BLaER1 (cell line): ENCODE measurements at regions not wholly inside any gene's neighbourhood (a gene's known extent, or its start where the extent isn't known, plus 50 kb on each side); places are given as distances from the start of the nearest gene placed in this dataset.

Experiments
- H3K27ac ChIP-seq: shearing (Covaris generic); formaldehyde crosslinking; 2 replicates; pipeline ENCODE4 v1.8.1; 2022
- H3K27me3 ChIP-seq: shearing (Covaris generic); formaldehyde crosslinking; 2 replicates; pipeline ENCODE4 v1.8.1; 2022
- H3K36me3 ChIP-seq: shearing (Covaris generic); formaldehyde crosslinking; 2 replicates; pipeline ENCODE4 v1.8.1; 2022
- H3K4me1 ChIP-seq: shearing (Covaris generic); formaldehyde crosslinking; 2 replicates; pipeline ENCODE4 v1.8.1; 2022
- H3K4me2 ChIP-seq: shearing (Covaris generic); formaldehyde crosslinking; 2 replicates; pipeline ENCODE4 v1.8.1; 2022
- H3K4me3 ChIP-seq: shearing (Covaris generic); formaldehyde crosslinking; 2 replicates; pipeline ENCODE4 v1.8.1; 2022
- H3K9ac ChIP-seq: shearing (Covaris generic); formaldehyde crosslinking; 2 replicates; pipeline ENCODE4 v1.8.1; 2022
- H3K9me3 ChIP-seq: shearing (Covaris generic); formaldehyde crosslinking; 2 replicates; pipeline ENCODE4 v1.8.1; 2022
- H4K20me1 ChIP-seq: shearing (Covaris generic); formaldehyde crosslinking; 2 replicates; pipeline ENCODE4 v1.8.1; 2022
- Cebpa-rat ChIP-seq: shearing (Covaris generic); IDR thresholded peaks from 2 replicates; pipeline ENCODE4 v1.8.1; 2022

- Histone ChIP-seq H3K4me3 (no peak overlapping the region), H3K27me3 (no peaks in the 10 kb centered on the region), H3K9me3 (no peaks in the 10 kb centered on the region), H3K4me2 (no peak overlapping the region), H4K20me1 (no peaks in the 10 kb centered on the region), H3K4me1 (no peaks in the 10 kb centered on the region), H3K27ac (no peak overlapping the region), H3K9ac (no peak overlapping the region), H3K36me3 (no peaks in the 10 kb centered on the region)
- TF ChIP-seq Cebpa-rat, result no peak
These were observed 109.5 kb upstream of the GRIK3 start for GRCh38 chr1:37143800-37144199.

- Histone ChIP-seq H3K4me2 (no peak overlapping the region), H3K9me3 (no peaks in the 10 kb centered on the region), H3K4me3 (no peak overlapping the region), H4K20me1 (no peaks in the 10 kb centered on the region), H3K27me3 (no peaks in the 10 kb centered on the region), H3K27ac (no peak overlapping the region), H3K4me1 (no peaks in the 10 kb centered on the region), H3K36me3 (no peaks in the 10 kb centered on the region), H3K9ac (no peak overlapping the region)
- no peak for TF ChIP-seq Cebpa-rat
These were observed 111.8 kb upstream of the GRIK3 start for GRCh38 chr1:37146071-37146470.

GRCh38 chr1:37147392-37147831 is 113.1 kb upstream of the GRIK3 start:
- H3K4me3 ChIP-seq, result no peak overlapping the region
- H3K27ac ChIP-seq, result no peak overlapping the region
- H3K9ac ChIP-seq, result no peak overlapping the region
- no peaks in the 10 kb centered on the region for H3K9me3 ChIP-seq
- TF ChIP-seq Cebpa-rat, result no peak
- no peaks in the 10 kb centered on the region for H3K27me3 ChIP-seq
- H4K20me1 ChIP-seq, result no peaks in the 10 kb centered on the region
- H3K36me3 ChIP-seq, result no peaks in the 10 kb centered on the region
- H3K4me2 ChIP-seq, result no peak overlapping the region
- no peaks in the 10 kb centered on the region for H3K4me1 ChIP-seq

- H3K27me3 ChIP-seq, result no peaks in the 10 kb centered on the region
These were observed 113.6 kb upstream of the GRIK3 start for GRCh38 chr1:37147906-37148305.

GRCh38 chr1:37148663-37149062 is 114.3 kb upstream of the GRIK3 start:
- H3K4me2 ChIP-seq, result no peak overlapping the region
- no peak overlapping the region for H3K27ac ChIP-seq
- no peak overlapping the region for H3K4me3 ChIP-seq
- no peaks in the 10 kb centered on the region for H3K4me1 ChIP-seq
- H3K27me3 ChIP-seq, result no peaks in the 10 kb centered on the region
- no peaks in the 10 kb centered on the region for H3K36me3 ChIP-seq
- no peak overlapping the region for H3K9ac ChIP-seq
- no peaks in the 10 kb centered on the region for H3K9me3 ChIP-seq
- TF ChIP-seq Cebpa-rat, result no peak
- H4K20me1 ChIP-seq, result no peaks in the 10 kb centered on the region

More at GRCh38 chr1:37147906-37148305, 113.6 kb upstream of the GRIK3 start:
- no peak overlapping the region for H3K4me3 ChIP-seq
- TF ChIP-seq Cebpa-rat, result no peak
- no peak overlapping the region for H3K27ac ChIP-seq
- H3K9ac ChIP-seq, result no peak overlapping the region
- H3K36me3 ChIP-seq, result no peaks in the 10 kb centered on the region
- no peaks in the 10 kb centered on the region for H3K9me3 ChIP-seq
- no peaks in the 10 kb centered on the region for H4K20me1 ChIP-seq
- no peaks in the 10 kb centered on the region for H3K4me1 ChIP-seq
- H3K4me2 ChIP-seq, result no peak overlapping the region

GRCh38 chr1:37149296-37149695 is 115.0 kb upstream of the GRIK3 start:
- Histone ChIP-seq H3K27ac (no peak overlapping the region), H3K4me1 (no peaks in the 10 kb centered on the region), H3K4me2 (no peak overlapping the region), H3K4me3 (no peak overlapping the region), H3K9ac (no peak overlapping the region), H3K9me3 (no peaks in the 10 kb centered on the region), H3K27me3 (no peaks in the 10 kb centered on the region), H4K20me1 (no peaks in the 10 kb centered on the region), H3K36me3 (no peaks in the 10 kb centered on the region)
- no peak for TF ChIP-seq Cebpa-rat

- Histone ChIP-seq H4K20me1 (no peaks in the 10 kb centered on the region), H3K27me3 (no peaks in the 10 kb centered on the region), H3K4me3 (no peak overlapping the region), H3K4me2 (no peak overlapping the region), H3K4me1 (no peaks in the 10 kb centered on the region), H3K27ac (no peak overlapping the region), H3K9me3 (no peaks in the 10 kb centered on the region), H3K9ac (no peak overlapping the region), H3K36me3 (no peaks in the 10 kb centered on the region)
- no peak for TF ChIP-seq Cebpa-rat
These were observed 116.7 kb upstream of the GRIK3 start for GRCh38 chr1:37150986-37151385.

- H3K36me3 ChIP-seq, result no peaks in the 10 kb centered on the region
- H3K4me2 ChIP-seq, result no peak overlapping the region
- H4K20me1 ChIP-seq, result no peaks in the 10 kb centered on the region
- H3K4me3 ChIP-seq, result no peak overlapping the region
- H3K27me3 ChIP-seq, result no peaks in the 10 kb centered on the region
- H3K4me1 ChIP-seq, result no peaks in the 10 kb centered on the region
- no peaks in the 10 kb centered on the region for H3K9me3 ChIP-seq
- TF ChIP-seq Cebpa-rat, result no peak
- H3K9ac ChIP-seq, result no peak overlapping the region
- no peak overlapping the region for H3K27ac ChIP-seq
These were observed 117.5 kb upstream of the GRIK3 start for GRCh38 chr1:37151789-37152188.

- H3K4me1 ChIP-seq, result no peaks in the 10 kb centered on the region
- no peaks in the 10 kb centered on the region for H3K27me3 ChIP-seq
- H3K27ac ChIP-seq, result no peak overlapping the region
- H3K9ac ChIP-seq, result no peak overlapping the region
- no peaks in the 10 kb centered on the region for H4K20me1 ChIP-seq
- no peaks in the 10 kb centered on the region for H3K36me3 ChIP-seq
- H3K4me3 ChIP-seq, result no peak overlapping the region
- H3K9me3 ChIP-seq, result no peaks in the 10 kb centered on the region
- H3K4me2 ChIP-seq, result no peak overlapping the region
- no peak for TF ChIP-seq Cebpa-rat
These were observed 118.2 kb upstream of the GRIK3 start for GRCh38 chr1:37152491-37152890.

GRCh38 chr1:37153116-37154100 is 119.1 kb upstream of the GRIK3 start:
- Histone ChIP-seq H3K4me1 (no peaks in the 10 kb centered on the region), H3K9ac (no peak overlapping the region), H3K36me3 (no peaks in the 10 kb centered on the region), H3K9me3 (no peaks in the 10 kb centered on the region), H3K4me2 (no peak overlapping the region), H4K20me1 (no peaks in the 10 kb centered on the region), H3K27me3 (no peaks in the 10 kb centered on the region), H3K27ac (no peak overlapping the region), H3K4me3 (no peak overlapping the region)
- TF ChIP-seq Cebpa-rat, result no peak
